EL (cell line): ENCODE measurements at regions not wholly inside any gene's neighbourhood (a gene's known extent, or its start where the extent isn't known, plus 50 kb on each side); places are given as distances from the start of the nearest gene placed in this dataset.

Experiments used
- DNase-seq: peaks from one replicate; pipeline ENCODE4 v3.0.0-alpha.2; 2016

- DNase-seq = no peak
Measured at GRCh38 chr18:55819448-55819847, 231.5 kb upstream of the TCF4 start.

GRCh38 chr18:55818284-55818683 lies 230.3 kb upstream of the TCF4 start:
- DNase-seq = no peak

DNA sequence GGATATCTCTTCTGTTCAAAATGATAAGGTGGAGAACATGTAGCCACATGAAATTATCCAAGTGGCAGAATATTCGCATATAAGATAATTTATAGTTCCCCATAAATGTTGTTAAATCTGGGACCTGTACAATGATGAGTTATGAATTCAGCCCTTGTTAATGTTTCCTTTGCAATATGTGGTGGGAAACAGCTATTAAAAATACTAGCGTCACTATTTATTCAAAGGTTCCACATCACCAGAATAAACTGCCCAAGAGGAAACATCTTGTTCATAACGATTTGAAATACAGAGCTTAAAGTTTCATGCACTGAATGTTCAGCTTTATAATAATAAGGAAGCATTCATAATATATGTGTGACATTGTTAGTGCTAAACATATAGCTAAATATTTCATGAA lies 223.9 kb upstream of the TCF4 start:
- DNase-seq = no peak

GRCh38 chr18:55805666-55806065 lies 217.7 kb upstream of the TCF4 start:
- no peak for DNase-seq

DNA sequence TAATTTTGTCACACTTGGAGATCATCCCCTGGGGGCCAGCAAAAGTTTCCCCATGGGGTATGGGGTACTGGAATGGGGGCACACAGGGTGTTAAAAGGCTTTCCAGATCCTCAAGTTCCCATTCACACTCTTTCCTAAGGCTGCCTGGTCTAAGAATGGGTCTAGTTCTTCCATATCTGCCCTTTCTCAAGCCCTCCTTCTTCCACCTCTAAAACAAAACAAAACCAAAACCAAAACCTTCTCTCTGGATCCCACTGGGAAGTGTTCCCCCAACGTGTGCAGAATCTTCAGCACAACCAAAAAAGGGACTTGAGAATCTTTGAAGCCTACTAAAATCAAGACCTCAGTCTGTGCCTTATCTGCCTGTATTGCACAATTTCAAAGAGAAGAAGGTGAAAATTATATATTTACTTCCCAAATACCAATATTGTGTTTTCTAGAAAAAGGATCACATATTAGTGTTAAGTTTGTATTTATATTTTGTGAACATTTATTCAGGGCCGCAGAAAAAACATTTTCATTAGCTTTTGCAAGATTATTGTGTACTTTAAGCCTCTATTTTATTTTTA lies 207.2 kb upstream of the TCF4 start:
- no peak for DNase-seq

- no peak for DNase-seq
Measured at GRCh38 chr18:55794288-55795052, 206.5 kb upstream of the TCF4 start.

DNA sequence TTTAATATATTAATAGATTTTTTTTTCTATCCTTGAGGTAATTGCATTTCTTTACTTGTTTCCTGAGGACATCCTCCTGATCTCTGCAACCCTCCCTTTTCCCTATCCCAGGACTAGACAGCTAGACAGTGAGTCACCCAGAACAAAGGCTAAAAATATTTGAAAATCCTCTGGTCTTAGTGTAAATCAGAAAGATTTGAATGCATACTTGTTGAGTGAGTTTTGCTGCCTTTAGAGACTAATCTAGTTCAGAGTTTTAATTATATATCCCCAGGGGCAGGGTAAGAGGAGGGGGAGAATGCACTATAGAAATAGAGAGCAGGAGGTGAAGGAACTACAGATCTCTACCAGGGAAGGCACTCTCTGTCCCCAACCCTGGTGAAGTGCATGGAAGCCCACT lies 202.3 kb upstream of the TCF4 start:
- DNase-seq = peak; percentile 91

DNA sequence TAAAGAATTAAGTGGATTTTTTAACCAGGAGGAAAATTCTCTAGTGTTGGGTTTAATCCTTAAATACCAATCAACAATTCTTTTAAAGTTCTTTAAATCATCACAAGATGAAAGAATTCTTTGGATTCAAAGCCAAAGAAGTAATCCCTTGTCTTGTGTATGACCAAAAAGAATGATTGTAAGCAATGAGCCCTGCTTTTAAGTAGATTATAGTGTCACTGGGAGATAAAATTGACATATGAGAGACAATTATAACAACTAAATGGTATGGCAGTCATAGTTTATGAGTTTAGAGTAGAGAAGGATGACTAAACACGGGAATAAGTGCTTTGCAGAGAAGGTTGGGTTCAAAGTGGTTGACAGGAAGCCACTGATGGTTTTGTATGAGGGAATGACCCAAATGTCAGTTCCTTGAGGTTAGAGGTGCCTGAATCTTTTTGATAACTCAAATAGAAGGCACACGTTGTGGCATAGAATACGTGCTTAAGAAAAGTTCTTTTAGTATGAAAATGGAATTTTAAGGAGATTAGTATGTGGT lies 199.6 kb upstream of the TCF4 start:
- DNase-seq = no peak

GRCh38 chr18:55786651-55787272 lies 198.8 kb upstream of the TCF4 start:
- DNase-seq = no peak

DNA sequence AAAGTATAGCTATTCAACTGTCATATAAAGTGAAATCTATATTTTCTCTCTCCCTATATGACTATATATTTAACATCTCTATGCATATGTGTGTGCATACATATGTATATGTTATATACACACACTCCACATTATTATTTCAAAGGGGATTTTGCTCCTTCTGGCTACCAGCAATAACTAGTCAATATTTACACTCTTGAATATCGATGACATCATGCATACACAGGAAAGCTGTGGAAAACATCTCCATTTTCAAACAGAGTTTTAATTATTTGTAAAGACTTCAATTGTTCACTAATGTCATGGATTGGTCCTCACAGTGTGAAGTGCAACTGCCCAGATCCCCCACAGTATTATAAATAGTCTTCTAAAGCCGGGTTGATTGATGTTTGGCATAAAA lies 195.9 kb upstream of the TCF4 start:
- DNase-seq = no peak

GRCh38 chr18:55781481-55781957 lies 193.5 kb upstream of the TCF4 start:
- DNase-seq = peak; percentile 72

- DNase-seq = peak; percentile 44
Measured at GRCh38 chr18:55780586-55781071, 192.6 kb upstream of the TCF4 start.

- DNase-seq = peak; percentile 52
Measured at GRCh38 chr18:55779691-55780585, 191.9 kb upstream of the TCF4 start.

GRCh38 chr18:55778788-55779690 lies 191.0 kb upstream of the TCF4 start:
- DNase-seq = peak; percentile 64

DNA sequence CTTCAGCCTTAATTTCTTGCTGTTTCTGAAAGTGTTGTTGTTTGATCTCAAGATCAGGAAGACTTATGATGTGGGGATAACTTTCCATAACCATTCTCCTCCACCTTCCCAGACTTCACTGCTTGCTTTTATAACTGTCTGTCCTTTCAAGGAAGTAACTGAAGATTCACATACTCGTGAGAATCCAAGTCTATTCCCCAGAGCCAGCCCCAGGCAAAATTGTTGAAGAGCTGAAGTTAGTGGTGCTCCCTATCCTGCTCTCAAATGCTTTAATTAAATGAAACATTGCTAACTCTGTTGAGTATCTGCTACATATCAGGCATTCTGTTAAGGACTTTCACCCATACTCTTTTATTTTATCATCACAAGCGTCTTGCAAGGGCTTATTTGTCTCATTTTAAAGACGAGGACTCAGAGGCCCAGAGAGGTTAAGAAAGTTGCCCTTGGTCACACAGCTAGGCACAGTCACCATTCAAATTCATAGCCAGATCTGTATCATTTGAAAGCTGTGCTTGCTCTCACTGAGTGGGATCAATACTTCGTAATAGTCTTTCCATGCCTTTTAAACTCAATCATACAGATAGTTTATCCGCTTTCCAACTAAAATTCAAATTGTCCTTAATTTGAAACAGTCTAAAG lies 189.8 kb upstream of the TCF4 start:
- DNase-seq = no peak

DNA sequence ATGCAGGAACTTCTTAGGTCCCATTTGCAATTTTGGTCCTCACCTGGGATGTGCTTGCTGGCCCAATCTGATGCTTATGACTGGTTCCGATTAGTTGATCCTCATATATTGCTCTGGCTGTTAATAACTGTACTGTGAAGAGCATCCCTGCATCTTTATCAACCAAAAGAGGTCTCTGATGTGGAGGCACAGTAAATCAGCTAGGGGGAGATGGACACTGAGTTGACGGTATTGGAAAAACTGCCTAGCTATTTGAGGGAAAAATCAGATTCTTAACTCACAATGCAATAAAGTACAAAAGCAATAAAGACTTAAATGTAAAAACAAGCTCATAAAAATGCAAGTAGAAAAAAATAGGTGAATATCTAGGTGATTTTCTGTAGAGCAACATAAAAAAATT lies 188.0 kb upstream of the TCF4 start:
- DNase-seq = no peak

DNA sequence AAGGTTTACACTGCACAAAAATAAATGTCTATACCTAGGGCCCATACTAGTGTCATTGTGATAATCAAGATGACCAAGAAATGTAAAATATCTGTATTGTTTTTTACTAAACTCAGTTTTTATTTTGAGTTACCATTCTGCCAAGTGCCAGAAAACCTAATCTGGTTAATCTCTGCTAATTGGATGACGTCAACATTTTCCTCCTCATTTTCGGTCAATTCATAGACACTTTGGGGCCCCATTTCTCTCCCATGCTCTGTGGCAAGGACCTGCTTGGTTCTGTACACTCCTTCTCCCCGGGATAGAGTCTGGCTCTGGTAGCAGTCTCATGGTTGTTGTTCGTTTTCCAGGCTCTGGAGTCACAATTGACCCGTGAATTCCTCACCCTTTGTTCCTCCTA lies 186.5 kb upstream of the TCF4 start:
- no peak for DNase-seq

DNA sequence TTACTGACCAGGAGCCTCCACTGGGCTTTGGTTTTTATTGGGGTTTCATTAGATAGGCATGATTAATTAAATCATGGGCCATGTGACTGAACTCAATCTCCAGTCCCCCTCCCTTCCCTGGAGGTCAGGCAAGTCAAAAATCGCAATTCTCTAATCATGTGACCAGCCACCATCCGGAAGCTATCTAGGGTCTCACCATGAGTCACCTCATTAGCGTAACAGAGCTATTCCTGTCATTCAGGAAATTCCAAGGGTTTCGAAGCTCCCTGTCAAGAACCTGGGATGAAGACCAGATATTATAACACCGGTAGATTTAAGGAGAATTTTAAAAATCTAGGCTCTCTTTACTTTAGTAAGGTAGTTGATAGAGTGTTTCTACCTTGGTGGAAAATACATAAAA lies 180.3 kb upstream of the TCF4 start:
- peak; percentile 51 for DNase-seq

DNA sequence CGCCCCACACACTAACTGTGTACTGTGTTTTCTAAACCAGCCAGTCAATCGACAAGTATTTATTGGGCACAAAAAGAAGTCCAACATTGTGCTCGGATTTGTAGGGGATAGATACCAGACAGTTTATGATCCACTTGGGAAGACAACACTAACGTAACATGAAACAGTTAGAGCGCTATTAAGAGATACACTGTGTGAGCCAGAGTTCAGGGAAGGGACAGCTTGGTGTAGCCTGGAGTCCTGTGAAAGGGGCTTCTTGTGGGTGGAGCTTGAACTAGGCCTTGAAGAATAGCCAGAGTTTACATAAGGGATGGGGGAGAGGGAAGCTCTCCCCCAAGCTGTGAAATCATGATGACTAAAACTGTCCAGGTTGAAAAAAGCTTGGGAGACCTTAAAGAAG lies 176.4 kb upstream of the TCF4 start:
- no peak for DNase-seq

DNA sequence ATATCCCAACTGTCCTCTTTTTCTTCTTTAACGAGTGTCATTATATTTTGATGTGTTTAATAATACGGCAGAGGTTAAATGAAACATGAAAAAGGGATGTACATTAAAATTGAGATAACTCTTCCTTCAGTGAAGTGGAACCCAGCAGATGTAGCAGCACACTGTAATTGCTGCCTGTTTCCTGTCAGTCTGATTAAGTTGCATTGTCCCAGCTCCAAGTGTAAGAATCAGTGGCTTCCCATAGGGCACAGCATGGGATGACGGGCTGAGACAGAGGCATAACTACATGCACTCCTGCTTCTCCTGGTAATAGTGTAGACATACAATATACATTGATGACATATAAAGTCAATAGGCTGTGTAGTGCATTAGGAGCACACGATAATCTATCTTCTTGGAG lies 175.8 kb upstream of the TCF4 start:
- peak; percentile 21 for DNase-seq

DNA sequence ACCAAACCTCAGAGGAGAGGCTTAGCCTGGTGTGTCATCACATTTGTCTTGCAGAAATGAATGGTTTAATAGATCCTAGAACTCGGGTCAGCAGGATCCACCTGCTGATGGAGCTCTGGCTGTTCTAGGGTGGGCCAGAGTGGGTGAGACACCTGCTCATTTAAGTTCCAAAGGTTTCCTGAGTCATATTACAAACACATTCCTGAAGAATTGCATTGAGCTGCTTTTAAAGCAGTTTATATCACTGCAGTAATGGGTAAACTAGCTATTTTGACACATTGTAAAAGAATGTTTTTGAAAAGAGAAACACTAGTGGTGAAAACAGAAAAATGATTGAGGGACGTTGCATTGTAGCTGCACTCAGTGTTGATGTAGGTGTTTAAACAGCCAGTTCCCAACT lies 175.3 kb upstream of the TCF4 start:
- peak; percentile 73 for DNase-seq
